Ishikawa (cell line): ENCODE measurements at regions not wholly inside any gene's neighbourhood (a gene's known extent, or its start where the extent isn't known, plus 50 kb on each side); places are given as distances from the start of the nearest gene placed in this dataset.

Experiments used
- CEBPB ChIP-seq: IDR thresholded peaks from 2 replicates; pipeline ENCODE4 v1.6.1; 2012
- CREB1 ChIP-seq: IDR thresholded peaks from 2 replicates; pipeline ENCODE4 v1.6.1; 2012; ENCODE audit warnings: low read depth
- EGR1 ChIP-seq: IDR thresholded peaks from 2 replicates; pipeline ENCODE4 v1.6.1; 2012
- EP300 ChIP-seq: IDR thresholded peaks from 2 replicates; pipeline ENCODE4 v1.6.1; 2012; ENCODE audit warnings: borderline replicate concordance
- FOXM1 ChIP-seq: IDR thresholded peaks from 2 replicates; pipeline ENCODE4 v1.6.1; 2012; ENCODE audit warnings: low read depth, borderline replicate concordance
- NFIC ChIP-seq: IDR thresholded peaks from 2 replicates; pipeline ENCODE4 v1.6.1; 2012
- RAD21 ChIP-seq: IDR thresholded peaks from 2 replicates; pipeline ENCODE4 v1.6.1; 2012; ENCODE audit warnings: low read depth
- REST ChIP-seq: IDR thresholded peaks from 2 replicates; pipeline ENCODE4 v1.6.1; 2012; ENCODE audit warnings: low read depth, mild to moderate bottlenecking
- TAF1 ChIP-seq: IDR thresholded peaks from 2 replicates; pipeline ENCODE4 v1.6.1; 2012; ENCODE audit warnings: low read depth, mild to moderate bottlenecking
- TCF12 ChIP-seq: IDR thresholded peaks from 2 replicates; pipeline ENCODE4 v1.6.1; 2012; ENCODE audit warnings: low read depth
- TEAD4 ChIP-seq: IDR thresholded peaks from 2 replicates; pipeline ENCODE4 v1.6.1; 2012
- USF1 ChIP-seq: IDR thresholded peaks from 2 replicates; pipeline ENCODE4 v1.6.1; 2012
- YY1 ChIP-seq: IDR thresholded peaks from 2 replicates; pipeline ENCODE4 v1.6.1; 2012; ENCODE audit warnings: low read depth
- ZBTB7A ChIP-seq: IDR thresholded peaks from 2 replicates; pipeline ENCODE4 v1.6.1; 2012; ENCODE audit warnings: low read depth
- TF ChIP-seq, protein P1 (sequence below): IDR thresholded peaks from 2 replicates; pipeline ENCODE4 v1.6.1; 2012

DNA sequence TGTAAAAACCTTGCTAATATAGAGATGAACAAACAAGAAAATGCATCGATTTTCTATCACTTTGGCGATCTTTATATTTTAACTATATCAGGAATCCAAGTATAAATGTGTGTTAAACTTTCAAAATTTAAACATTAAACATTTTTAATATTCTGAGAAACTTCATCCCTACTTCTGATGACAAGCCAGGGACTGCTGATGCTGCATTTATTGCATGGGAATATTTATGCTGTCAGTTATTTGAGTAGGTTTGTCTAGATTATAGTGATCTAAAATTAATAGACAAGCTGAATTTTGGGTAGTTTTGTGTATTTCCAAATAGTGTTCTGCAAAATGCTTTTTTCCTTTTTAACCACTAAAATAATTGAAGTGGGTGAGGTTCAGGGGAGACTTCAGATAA lies 175.3 kb downstream of the LEPR start:
- TF ChIP-seq REST (no peak), EP300 (no peak), TCF12 (no peak), USF1 (no peak), CREB1 (no peak), ZBTB7A (no peak), TAF1 (no peak), TEAD4 (no peak), EGR1 (no peak), YY1 (no peak), FOXM1 (no peak), NFIC (no peak)

- TF ChIP-seq, protein P1, sequence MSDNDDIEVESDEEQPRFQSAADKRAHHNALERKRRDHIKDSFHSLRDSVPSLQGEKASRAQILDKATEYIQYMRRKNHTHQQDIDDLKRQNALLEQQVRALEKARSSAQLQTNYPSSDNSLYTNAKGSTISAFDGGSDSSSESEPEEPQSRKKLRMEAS: no peak
- TF ChIP-seq YY1 (no peak), TCF12 (no peak), USF1 (no peak), TAF1 (no peak), EGR1 (no peak), NFIC (no peak), REST (no peak), EP300 (no peak), RAD21 (no peak), CEBPB (no peak), TEAD4 (no peak), FOXM1 (no peak), CREB1 (no peak), ZBTB7A (no peak)
Observed at GRCh38 chr1:65596768-65597167, 176.3 kb downstream of the LEPR start.

DNA sequence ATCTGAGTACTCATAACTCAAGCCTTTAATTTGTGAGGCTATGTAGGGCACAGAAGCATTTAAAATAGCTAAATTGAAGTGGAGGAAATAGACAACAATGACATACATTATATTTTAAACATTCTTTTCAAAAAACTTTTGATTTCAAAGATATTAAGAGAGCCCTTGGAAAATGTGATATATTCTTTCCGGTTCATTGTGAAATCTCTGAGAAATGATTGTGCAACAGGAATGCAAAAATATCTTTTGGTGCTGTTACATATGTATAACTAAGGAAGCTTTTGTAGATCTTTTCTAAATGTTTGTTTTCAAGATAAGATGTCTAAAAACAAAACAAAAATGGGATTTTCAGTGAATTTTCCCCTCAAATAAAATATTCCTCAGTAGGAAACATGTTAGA lies 185.2 kb downstream of the LEPR start:
- TF ChIP-seq FOXM1 (no peak), REST (no peak), CEBPB (no peak), ZBTB7A (no peak), CREB1 (no peak), USF1 (no peak), TAF1 (no peak), TCF12 (no peak), EGR1 (no peak), YY1 (no peak), TEAD4 (no peak), RAD21 (no peak), NFIC (no peak), EP300 (no peak)
- TF ChIP-seq, protein P1: no peak

GRCh38 chr1:65606426-65606825 lies 186.0 kb downstream of the LEPR start:
- no peak for TF ChIP-seq USF1
- TF ChIP-seq YY1: no peak
- TF ChIP-seq ZBTB7A: no peak
- no peak for TF ChIP-seq TEAD4
- no peak for TF ChIP-seq REST
- TF ChIP-seq CEBPB: no peak
- TF ChIP-seq TCF12: no peak
- no peak for TF ChIP-seq EGR1
- TF ChIP-seq NFIC: no peak
- TF ChIP-seq EP300: no peak
- TF ChIP-seq, protein P1: no peak
